Stimulated activated naive CD4-positive, alpha-beta T cell treated with Interleukin-2 at 50 U/mL for 16 hours (primary cell): ENCODE measurements at regions not wholly inside any gene's neighbourhood (a gene's known extent, or its start where the extent isn't known, plus 50 kb on each side); places are given as distances from the start of the nearest gene placed in this dataset.
"Not testable (repeated sequence)": the region's sequence is repeated elsewhere in the genome, so short reads cannot be mapped to it uniquely, and the experiment has no call there.

Experiments
- DNase-seq: peaks from one replicate; lab custom pipeline; 2025; lab: John Stamatoyannopoulos, UW

GRCh38 chr21:15203740-15204139 lies 138.9 kb upstream of the NRIP1 start:
- no peak for DNase-seq

- DNase-seq: no peak
These were observed 139.6 kb upstream of the NRIP1 start for GRCh38 chr21:15204140-15204969.

- DNase-seq: no peak
These were observed 140.1 kb upstream of the NRIP1 start for GRCh38 chr21:15204970-15205286.

- no peak for DNase-seq
These were observed 141.7 kb upstream of the NRIP1 start for GRCh38 chr21:15206514-15206913.

GRCh38 chr21:15207231-15207630 lies 142.4 kb upstream of the NRIP1 start:
- no peak for DNase-seq

- no peak for DNase-seq
These were observed 143.0 kb upstream of the NRIP1 start for GRCh38 chr21:15207635-15208370.

- DNase-seq: no peak
These were observed 144.0 kb upstream of the NRIP1 start for GRCh38 chr21:15208786-15209185.

GRCh38 chr21:15209224-15209623 lies 144.4 kb upstream of the NRIP1 start:
- DNase-seq: no peak

GRCh38 chr21:15210235-15210678 lies 145.5 kb upstream of the NRIP1 start:
- no peak for DNase-seq

- no peak for DNase-seq
These were observed 146.8 kb upstream of the NRIP1 start for GRCh38 chr21:15211491-15212133.

GRCh38 chr21:15212206-15212605 lies 147.4 kb upstream of the NRIP1 start:
- no peak for DNase-seq

GRCh38 chr21:15218476-15218875 lies 153.7 kb upstream of the NRIP1 start:
- not testable (repeated sequence) for DNase-seq

- no peak for DNase-seq
These were observed 154.2 kb upstream of the NRIP1 start for GRCh38 chr21:15219039-15219438.

- DNase-seq: no peak
These were observed 155.1 kb upstream of the NRIP1 start for GRCh38 chr21:15219894-15220293.

GRCh38 chr21:15221799-15222386 lies 157.1 kb upstream of the NRIP1 start:
- DNase-seq: no peak

- no peak for DNase-seq
These were observed 157.9 kb upstream of the NRIP1 start for GRCh38 chr21:15222707-15223106.

- DNase-seq: no peak
These were observed 159.7 kb upstream of the NRIP1 start for GRCh38 chr21:15224346-15225086.

GRCh38 chr21:15227919-15228318 lies 163.1 kb upstream of the NRIP1 start:
- DNase-seq: no peak

- DNase-seq: no peak
These were observed 164.6 kb upstream of the NRIP1 start for GRCh38 chr21:15229390-15229789.

- DNase-seq: no peak
These were observed 168.8 kb upstream of the NRIP1 start for GRCh38 chr21:15233611-15234010.

- no peak for DNase-seq
These were observed 171.3 kb upstream of the NRIP1 start for GRCh38 chr21:15236111-15236510.

GRCh38 chr21:15240848-15241247 lies 176.0 kb upstream of the NRIP1 start:
- DNase-seq: no peak
